ENCODE measurements at regions not wholly inside any gene's neighbourhood (a gene's known extent, or its start where the extent isn't known, plus 50 kb on each side); places are given as distances from the start of the nearest gene placed in this dataset.

- peak in 7 of 14 donors; percentile 4 to 24 (median 11) for DNase-seq
Observed at GRCh38 chr12:14256555-14257169, 108.8 kb upstream of the ATF7IP start.

- DNase-seq = no peak
Observed at GRCh38 chr12:14257303-14257733, 108.2 kb upstream of the ATF7IP start.

GRCh38 chr12:14257734-14258574 lies 107.5 kb upstream of the ATF7IP start:
- DNase-seq = peak; percentile 21 to 93 (median 80)

- peak in 1 of 14 donors; percentile 47 for DNase-seq
Observed at GRCh38 chr12:14258575-14258940, 106.9 kb upstream of the ATF7IP start.

- no peak for DNase-seq
Observed at GRCh38 chr12:14259481-14260010, 105.9 kb upstream of the ATF7IP start.

- DNase-seq = peak; percentile 12 to 86 (median 66)
Observed at GRCh38 chr12:14260011-14260993, 105.2 kb upstream of the ATF7IP start.

- DNase-seq = peak in 1 of 14 donors; percentile 17
Observed at GRCh38 chr12:14261096-14261495, 104.4 kb upstream of the ATF7IP start.

- DNase-seq = no peak
Observed at GRCh38 chr12:14261861-14262260, 103.6 kb upstream of the ATF7IP start.

- no peak for DNase-seq
Observed at GRCh38 chr12:14262771-14263511, 102.5 kb upstream of the ATF7IP start.

- no peak for DNase-seq
Observed at GRCh38 chr12:14263742-14264141, 101.7 kb upstream of the ATF7IP start.

- no peak for DNase-seq
Observed at GRCh38 chr12:14264316-14264715, 101.2 kb upstream of the ATF7IP start.

GRCh38 chr12:14264778-14265177 lies 100.7 kb upstream of the ATF7IP start:
- DNase-seq = no peak

GRCh38 chr12:14268120-14268515 lies 97.4 kb upstream of the ATF7IP start:
- no peak for DNase-seq

GRCh38 chr12:14270392-14270791 lies 95.1 kb upstream of the ATF7IP start:
- no peak for DNase-seq

GRCh38 chr12:14272956-14273912 lies 92.2 kb upstream of the ATF7IP start:
- peak in 2 of 14 donors; percentile 4 to 7 for DNase-seq

- no peak for DNase-seq
Observed at GRCh38 chr12:14273913-14274311, 91.6 kb upstream of the ATF7IP start.

GRCh38 chr12:14275111-14275510 lies 90.4 kb upstream of the ATF7IP start:
- no peak for DNase-seq

GRCh38 chr12:14275886-14276285 lies 89.6 kb upstream of the ATF7IP start:
- DNase-seq = no peak

- DNase-seq = no peak
Observed at GRCh38 chr12:14278294-14278953, 87.1 kb upstream of the ATF7IP start.

- DNase-seq = no peak
Observed at GRCh38 chr12:14279845-14280244, 85.6 kb upstream of the ATF7IP start.

Measured in C1 segment of cervical spinal cord (tissue), 14 donors.